ENCODE measurements at regions not wholly inside any gene's neighbourhood (a gene's known extent, or its start where the extent isn't known, plus 50 kb on each side); places are given as distances from the start of the nearest gene placed in this dataset.

DNA sequence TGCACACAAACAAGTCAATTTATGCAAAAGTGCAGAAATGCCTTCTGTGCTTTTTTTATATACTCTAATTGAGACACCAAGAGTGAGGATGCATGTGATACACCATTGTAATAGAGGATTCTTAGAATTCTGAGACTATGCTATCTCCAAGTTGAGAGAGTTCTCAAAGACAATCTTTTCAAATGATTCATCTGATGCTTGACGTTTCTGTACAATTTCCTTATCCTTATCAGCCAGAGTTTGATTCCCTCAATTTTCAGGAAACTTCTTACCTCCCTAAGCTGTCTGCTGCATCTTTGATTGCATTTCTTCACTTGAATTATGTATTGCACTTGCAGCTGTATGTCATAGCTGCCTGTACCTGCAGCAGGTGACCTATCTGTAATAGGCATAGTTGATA, 211.3 kb upstream of the SPAG17 start:
- Mint-ChIP-seq H3K4me1 (no peaks in the 10 kb centered on the region), H3K4me3 (no peak overlapping the region), H3K36me3 (no peaks in the 10 kb centered on the region), H3K27ac (no peak overlapping the region), H3K27me3 (ENCODE audit: low read depth in 3 of 3) (no peaks in the 10 kb centered on the region), H3K9me3 (peaks cover 0 to 7% (median 2%) of the 10 kb centered on the region in 7 donors)
- Histone ChIP-seq H3K79me2 (ENCODE audit: insufficient read depth, low read length) (no peaks in the 10 kb centered on the region), H3K4me3 (replicated peaks in 1 of 3; ENCODE audit: low read depth in 2 of 3, low read length in 3 of 3) (no peak overlapping the region), H3K9me3 (replicated peaks in 1 of 2; ENCODE audit: control insufficient read depth in 1 of 2, insufficient read depth in 1 of 2, low read length in 2 of 2) (peaks cover 0 to 6% of the 10 kb centered on the region in 2 donors), H3K9ac (ENCODE audit: insufficient read depth, low read length, poor library complexity, severe bottlenecking) (no peak overlapping the region), H3K4me1 (ENCODE audit: control insufficient read depth in 1 of 2, insufficient read depth in 2 of 2, low read length in 2 of 2) (no peaks in the 10 kb centered on the region), H3K36me3 (replicated peaks in 1 of 2; ENCODE audit: control insufficient read depth in 1 of 2, insufficient read depth in 2 of 2, low read length in 2 of 2) (no peaks in the 10 kb centered on the region), H2AFZ (ENCODE audit: insufficient read depth, low read depth, low read length, poor library complexity, severe bottlenecking) (no peak overlapping the region), H3K27ac (ENCODE audit: low read depth in 1 of 2, low read length in 2 of 2) (no peak overlapping the region), H3K27me3 (ENCODE audit: control insufficient read depth in 2 of 2, insufficient read depth in 2 of 2, low read length in 2 of 2) (no peaks in the 10 kb centered on the region), H3K4me2 (replicated peaks; ENCODE audit: extremely low read depth, low read length, poor library complexity, severe bottlenecking) (no peak overlapping the region), H4K20me1 (ENCODE audit: insufficient read depth, low read length) (no peaks in the 10 kb centered on the region)
- intact Hi-C loops (cut with micrococcal nuclease): no loop called here
- TF ChIP-seq, protein P1, sequence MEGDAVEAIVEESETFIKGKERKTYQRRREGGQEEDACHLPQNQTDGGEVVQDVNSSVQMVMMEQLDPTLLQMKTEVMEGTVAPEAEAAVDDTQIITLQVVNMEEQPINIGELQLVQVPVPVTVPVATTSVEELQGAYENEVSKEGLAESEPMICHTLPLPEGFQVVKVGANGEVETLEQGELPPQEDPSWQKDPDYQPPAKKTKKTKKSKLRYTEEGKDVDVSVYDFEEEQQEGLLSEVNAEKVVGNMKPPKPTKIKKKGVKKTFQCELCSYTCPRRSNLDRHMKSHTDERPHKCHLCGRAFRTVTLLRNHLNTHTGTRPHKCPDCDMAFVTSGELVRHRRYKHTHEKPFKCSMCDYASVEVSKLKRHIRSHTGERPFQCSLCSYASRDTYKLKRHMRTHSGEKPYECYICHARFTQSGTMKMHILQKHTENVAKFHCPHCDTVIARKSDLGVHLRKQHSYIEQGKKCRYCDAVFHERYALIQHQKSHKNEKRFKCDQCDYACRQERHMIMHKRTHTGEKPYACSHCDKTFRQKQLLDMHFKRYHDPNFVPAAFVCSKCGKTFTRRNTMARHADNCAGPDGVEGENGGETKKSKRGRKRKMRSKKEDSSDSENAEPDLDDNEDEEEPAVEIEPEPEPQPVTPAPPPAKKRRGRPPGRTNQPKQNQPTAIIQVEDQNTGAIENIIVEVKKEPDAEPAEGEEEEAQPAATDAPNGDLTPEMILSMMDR (IDR thresholded peaks at IDR 0.05): no peak
- no peak for DNase-seq
- WGBS (ENCODE audit: insufficient coverage): 100% methylated on average over 1 of the region's 1 CpG

DNA sequence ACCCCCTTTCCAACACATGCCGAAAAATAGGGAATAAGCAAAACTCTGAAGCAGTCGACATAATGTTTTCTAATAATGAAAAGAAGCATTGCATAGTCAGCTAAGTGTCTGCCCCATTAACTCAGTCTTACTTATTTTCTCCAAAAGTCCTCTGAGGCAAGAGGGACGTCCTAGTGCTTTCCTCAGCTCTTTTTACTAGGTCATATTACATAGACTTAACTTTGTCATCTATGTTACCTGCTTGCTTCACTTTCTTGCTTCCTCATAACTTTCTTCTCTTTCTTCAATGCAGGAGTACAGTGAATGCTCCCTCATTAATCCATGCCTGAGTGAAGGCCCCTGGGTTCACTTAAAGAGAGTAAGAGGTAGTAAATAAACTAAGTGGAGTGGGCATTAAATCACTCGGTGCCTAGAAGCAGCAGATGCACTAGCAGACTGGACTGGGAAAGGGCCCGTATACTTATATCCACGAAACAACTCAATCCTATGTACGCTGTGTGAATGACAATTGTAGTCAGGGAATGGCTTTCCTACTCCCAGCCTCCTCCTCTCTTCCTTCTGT, 210.5 kb upstream of the SPAG17 start:
- no peak overlapping the region for H3K4me3 Mint-ChIP-seq

More for the DNA sequence above, 210.5 kb upstream of the SPAG17 start:
- peaks cover 0 to 6% of the 10 kb centered on the region in 2 donors for H3K9me3 ChIP-seq (replicated peaks in 1 of 2; ENCODE audit: control insufficient read depth in 1 of 2, insufficient read depth in 1 of 2, low read length in 2 of 2)
- intact Hi-C loops (cut with micrococcal nuclease): no loop called here
- TF ChIP-seq, protein P1 (IDR thresholded peaks at IDR 0.05): no peak
- H3K79me2 ChIP-seq (ENCODE audit: insufficient read depth, low read length): no peaks in the 10 kb centered on the region
- no peaks in the 10 kb centered on the region for H3K27me3 Mint-ChIP-seq (ENCODE audit: low read depth in 3 of 3)
- no peak overlapping the region for H3K27ac Mint-ChIP-seq
- no peak overlapping the region for H3K27ac ChIP-seq (ENCODE audit: low read depth in 1 of 2, low read length in 2 of 2)
- no peaks in the 10 kb centered on the region for H3K27me3 ChIP-seq (ENCODE audit: control insufficient read depth in 2 of 2, insufficient read depth in 2 of 2, low read length in 2 of 2)
- H3K4me1 ChIP-seq (ENCODE audit: control insufficient read depth in 1 of 2, insufficient read depth in 2 of 2, low read length in 2 of 2): no peaks in the 10 kb centered on the region
- DNase-seq: no peak
- no peaks in the 10 kb centered on the region for H4K20me1 ChIP-seq (ENCODE audit: insufficient read depth, low read length)
- H3K9ac ChIP-seq (ENCODE audit: insufficient read depth, low read length, poor library complexity, severe bottlenecking): no peak overlapping the region
- WGBS (ENCODE audit: insufficient coverage): 84% methylated on average over 3 of the region's 7 CpGs
- H3K36me3 ChIP-seq (replicated peaks in 1 of 2; ENCODE audit: control insufficient read depth in 1 of 2, insufficient read depth in 2 of 2, low read length in 2 of 2): no peaks in the 10 kb centered on the region
- H3K4me2 ChIP-seq (replicated peaks; ENCODE audit: extremely low read depth, low read length, poor library complexity, severe bottlenecking): no peak overlapping the region
- H2AFZ ChIP-seq (ENCODE audit: insufficient read depth, low read depth, low read length, poor library complexity, severe bottlenecking): no peak overlapping the region
- no peak overlapping the region for H3K4me3 ChIP-seq (replicated peaks in 1 of 3; ENCODE audit: low read depth in 2 of 3, low read length in 3 of 3)
- H3K36me3 Mint-ChIP-seq: no peaks in the 10 kb centered on the region
- H3K4me1 Mint-ChIP-seq: no peaks in the 10 kb centered on the region
- H3K9me3 Mint-ChIP-seq: peaks cover 0 to 7% (median 4%) of the 10 kb centered on the region in 7 donors
